Middle frontal gyrus (tissue), 1 donor: ENCODE measurements at regions not wholly inside any gene's neighbourhood (a gene's known extent, or its start where the extent isn't known, plus 50 kb on each side); places are given as distances from the start of the nearest gene placed in this dataset.
"Not testable (repeated sequence)": the region's sequence is repeated elsewhere in the genome, so short reads cannot be mapped to it uniquely, and the experiment has no call there.

Experiments used
- DNase-seq: peaks from one replicate; pipeline ENCODE4 v3.0.0-alpha.2; 2015; ENCODE audit warnings: low spot score; ENCODE audit errors: extremely low spot score

DNA sequence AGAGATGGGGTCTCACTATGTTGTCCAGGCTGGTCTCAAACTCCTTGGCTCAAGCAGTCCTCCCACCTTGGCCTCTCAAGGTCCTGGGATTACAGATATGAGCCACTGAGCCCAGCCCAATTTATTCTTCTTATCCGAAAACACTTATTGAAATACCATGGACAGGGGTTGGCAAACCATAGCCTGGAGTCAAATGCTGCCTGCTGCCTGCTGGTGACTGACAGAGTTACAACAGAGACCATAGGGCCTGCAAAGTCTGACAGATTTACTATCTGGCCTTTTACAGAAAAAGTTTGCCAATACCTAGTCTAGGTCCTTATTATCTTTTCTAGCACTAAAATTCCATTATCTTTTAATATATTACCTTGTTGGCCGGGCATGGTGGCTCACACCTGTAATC is 87.1 kb upstream of the ZNF281 start:
- no peak for DNase-seq

DNA sequence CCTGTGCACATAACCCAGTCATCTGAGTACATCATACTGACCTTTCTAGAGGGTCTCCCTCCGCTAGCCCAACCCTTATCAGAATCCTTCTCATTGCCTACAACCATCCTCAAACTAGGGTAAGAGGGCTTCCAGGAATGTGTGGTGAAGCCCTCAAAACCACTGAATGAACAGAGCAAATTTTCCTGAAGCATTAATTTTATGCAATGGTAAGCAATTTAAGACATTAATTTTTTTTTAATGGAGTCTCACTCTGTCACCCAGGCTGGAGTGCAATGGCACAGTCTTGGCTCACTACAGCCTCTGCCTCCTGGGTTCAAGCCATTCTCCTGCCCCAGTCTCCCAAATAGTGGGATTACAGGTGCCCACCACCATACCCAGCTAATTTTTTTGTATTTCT is 86.1 kb upstream of the ZNF281 start:
- DNase-seq: no peak

DNA sequence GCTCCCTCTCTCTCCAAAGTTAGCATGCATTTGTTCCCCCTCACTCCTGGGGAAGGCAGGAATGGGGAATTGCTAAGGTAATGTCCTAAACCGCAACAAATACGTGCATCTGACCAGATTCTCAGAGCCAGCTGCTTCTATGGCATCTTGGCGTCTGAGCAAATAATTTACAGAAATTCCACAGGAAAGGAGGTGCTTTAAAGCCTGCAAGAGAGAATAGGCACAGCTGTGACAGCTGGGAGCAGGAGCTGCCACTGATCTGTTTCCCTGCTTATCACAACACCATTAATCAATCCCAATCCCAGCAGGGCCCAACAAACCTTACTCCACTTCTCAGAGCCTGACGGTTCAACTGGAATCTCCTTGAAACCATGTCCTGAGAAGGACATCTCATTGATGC is 83.5 kb upstream of the ZNF281 start:
- DNase-seq: no peak

GRCh38 chr1:200491103-200491502 is 81.3 kb upstream of the ZNF281 start:
- DNase-seq: no peak

- DNase-seq: no peak
Observed at GRCh38 chr1:200490183-200490582, 80.3 kb upstream of the ZNF281 start.

GRCh38 chr1:200488375-200489165 is 78.7 kb upstream of the ZNF281 start:
- peak; percentile 36 for DNase-seq

DNA sequence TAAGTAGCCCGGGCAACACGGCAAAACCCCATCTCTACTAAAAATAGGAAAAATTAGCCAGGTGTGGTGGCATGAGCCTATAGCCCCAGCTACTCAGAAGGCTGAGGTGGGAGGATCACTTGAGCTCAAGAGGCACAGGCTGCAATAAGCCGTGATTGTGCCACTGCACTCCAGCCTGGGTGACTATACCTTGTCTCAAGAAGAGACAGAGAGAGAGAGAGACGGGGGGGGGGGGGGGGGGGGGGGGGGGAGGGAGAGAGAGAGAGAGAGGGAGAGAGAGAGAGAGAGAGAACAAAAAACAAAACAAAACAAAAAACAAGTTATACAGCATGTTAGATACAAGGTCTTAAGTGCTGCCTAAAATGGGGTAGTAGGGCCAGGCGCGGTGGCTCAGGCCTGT is 77.8 kb upstream of the ZNF281 start:
- no peak for DNase-seq

DNA sequence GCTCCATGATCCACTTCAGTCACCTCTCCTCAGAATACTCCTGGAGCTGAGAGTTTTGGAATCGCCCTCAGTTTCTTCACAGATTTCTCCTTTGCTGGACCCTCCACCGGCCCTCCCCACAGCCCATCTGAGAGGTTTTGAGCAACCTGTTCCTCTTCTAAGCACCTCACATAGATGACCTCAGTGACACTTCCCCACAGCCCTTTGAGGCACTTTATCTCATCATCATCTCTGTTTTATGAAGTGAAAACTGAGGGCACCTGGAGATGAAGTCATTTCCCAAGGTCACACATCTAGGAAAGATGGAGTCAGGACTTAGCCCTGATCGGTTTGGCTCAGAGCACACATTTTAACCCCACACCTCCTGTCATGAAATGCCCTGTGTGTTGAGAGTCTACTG is 76.8 kb upstream of the ZNF281 start:
- no peak for DNase-seq

GRCh38 chr1:200484438-200484946 is 74.7 kb upstream of the ZNF281 start:
- not testable (repeated sequence) for DNase-seq

GRCh38 chr1:200483491-200484143 is 73.8 kb upstream of the ZNF281 start:
- no peak for DNase-seq

DNA sequence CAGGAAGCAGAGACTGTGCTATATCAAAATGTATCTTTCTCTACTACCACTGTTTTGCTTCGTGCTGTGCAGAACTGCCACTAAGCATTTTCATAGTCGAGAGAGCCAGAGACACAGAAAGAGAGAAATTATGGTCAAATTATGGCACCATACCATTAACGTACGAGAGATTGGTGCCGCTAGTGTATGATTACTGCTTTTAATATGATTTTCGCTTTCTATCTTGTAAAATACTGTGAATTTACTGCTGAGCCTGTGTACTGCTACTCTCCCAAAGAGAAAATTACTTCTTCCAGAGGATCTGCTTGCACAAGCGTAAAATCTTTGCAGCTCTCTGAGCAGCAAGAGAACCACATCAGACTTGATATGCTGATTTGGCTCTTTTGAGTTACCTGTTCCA is 71.1 kb upstream of the ZNF281 start:
- DNase-seq: no peak

- no peak for DNase-seq
Observed at GRCh38 chr1:200479816-200480215, 70.0 kb upstream of the ZNF281 start.

- no peak for DNase-seq
Observed at GRCh38 chr1:200478945-200479558, 69.2 kb upstream of the ZNF281 start.

- DNase-seq: no peak
Observed at GRCh38 chr1:200478239-200478623, 68.4 kb upstream of the ZNF281 start.

- DNase-seq: no peak
Observed at GRCh38 chr1:200474633-200475032, 64.8 kb upstream of the ZNF281 start.

DNA sequence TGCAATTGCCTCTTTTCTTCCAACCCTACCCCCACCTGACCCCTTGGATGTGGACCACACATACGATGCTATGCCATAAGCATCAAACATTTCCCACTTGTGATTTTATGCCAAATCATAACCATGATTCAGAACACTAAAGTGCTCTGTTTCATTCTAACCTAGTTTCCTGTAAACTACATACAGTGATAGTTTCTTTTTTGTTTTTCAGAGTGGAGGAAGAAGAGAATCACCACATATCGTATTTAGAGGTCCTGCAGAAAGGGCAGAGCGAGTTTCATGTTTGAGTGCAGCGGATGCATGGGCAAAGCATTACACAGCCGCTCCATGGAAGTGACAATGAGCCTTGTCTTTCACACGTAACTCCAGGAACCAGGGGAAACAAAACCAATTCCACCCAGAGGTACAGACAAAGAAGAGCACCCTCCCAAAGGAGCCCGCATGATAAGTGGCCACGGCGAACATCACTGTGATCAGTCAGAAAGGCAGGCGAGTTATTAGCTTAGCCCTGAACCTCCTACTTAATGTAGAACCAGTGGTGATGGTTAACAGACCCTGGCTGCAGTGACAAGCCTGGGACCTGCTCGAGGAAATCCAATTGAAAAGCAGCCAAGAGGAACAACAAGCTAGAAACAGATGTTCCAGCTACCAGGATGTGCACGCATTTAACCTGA is 64.0 kb upstream of the ZNF281 start:
- DNase-seq: no peak

GRCh38 chr1:200471739-200472138 is 61.9 kb upstream of the ZNF281 start:
- DNase-seq: no peak

DNA sequence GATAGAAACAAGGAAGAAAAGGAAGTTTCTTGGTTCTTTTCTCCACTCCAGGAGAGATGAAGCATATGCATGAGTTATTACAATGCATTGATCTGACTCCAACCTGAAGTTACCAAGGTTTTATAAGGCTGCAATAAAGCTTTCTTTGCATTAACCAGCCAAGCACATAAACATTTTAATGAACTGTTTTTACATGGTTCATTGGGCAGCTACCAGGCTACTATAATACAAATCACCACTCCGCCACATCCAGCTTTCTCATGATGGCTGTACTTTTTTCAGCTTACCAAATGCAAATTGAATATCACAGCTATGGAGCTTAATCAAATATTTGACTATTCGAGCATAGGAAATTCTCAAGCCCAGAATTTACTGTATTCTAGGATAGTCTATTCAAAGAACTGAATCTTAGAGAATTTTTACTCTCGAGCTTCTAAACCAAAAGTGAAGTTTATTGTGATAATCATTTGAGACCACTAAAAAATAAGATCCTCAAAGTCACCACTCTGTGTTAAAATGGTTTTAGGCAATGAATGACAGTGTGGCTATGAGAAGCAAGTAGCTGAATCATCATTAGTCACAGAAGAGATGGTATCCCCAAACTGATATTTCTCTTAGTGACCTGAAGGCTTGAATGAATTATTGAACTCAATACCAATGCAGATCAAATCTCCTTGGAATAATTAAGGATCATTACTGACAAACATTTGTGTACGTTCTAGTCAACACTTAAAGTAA is 58.6 kb upstream of the ZNF281 start:
- no peak for DNase-seq

DNA sequence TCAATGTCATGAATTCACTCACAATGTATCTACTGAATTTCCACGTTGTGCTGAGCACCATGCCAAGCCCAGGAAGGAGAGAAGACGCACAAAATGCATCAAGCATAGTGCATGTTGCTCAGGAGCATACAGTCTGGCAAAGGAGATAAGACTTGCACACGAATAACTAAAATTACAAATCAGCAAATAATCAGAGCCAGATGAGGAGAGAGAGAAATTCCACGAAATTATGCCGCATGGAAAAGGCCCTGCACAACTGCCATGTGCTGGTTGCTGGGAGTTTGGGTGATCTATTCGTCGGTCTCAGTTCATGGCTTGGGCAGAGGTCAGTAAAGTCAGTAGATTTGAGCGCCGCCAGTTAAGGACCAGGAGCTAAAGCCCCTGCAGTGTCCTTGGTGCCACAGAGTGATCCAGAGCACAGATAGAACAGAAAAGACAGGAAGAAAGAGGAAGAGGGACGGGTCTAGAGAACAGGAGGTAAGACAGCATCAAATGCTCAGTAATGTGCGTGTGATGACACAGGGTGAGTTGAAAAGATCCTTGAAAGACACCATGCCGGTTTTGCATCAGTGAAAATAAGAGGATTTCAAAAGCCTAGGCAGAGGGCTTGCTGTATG is 55.1 kb upstream of the ZNF281 start:
- no peak for DNase-seq
